Fibroblast of pulmonary artery (primary cell): ENCODE measurements at regions not wholly inside any gene's neighbourhood (a gene's known extent, or its start where the extent isn't known, plus 50 kb on each side); places are given as distances from the start of the nearest gene placed in this dataset.
"Not testable (repeated sequence)": the region's sequence is repeated elsewhere in the genome, so short reads cannot be mapped to it uniquely, and the experiment has no call there.

Experiments
- DNase-seq: peaks from one replicate; pipeline ENCODE4 v3.0.0-alpha.2; 2010; ENCODE audit warnings: low read depth
- H3K4me3 ChIP-seq: replicated peaks from 2 replicates; pipeline ENCODE4 v1.5.1; 2011; ENCODE audit warnings: low read depth, mild to moderate bottlenecking, control low read depth, low read length, moderate library complexity
- TF ChIP-seq, protein P1 (sequence below): IDR thresholded peaks from 2 replicates; pipeline ENCODE4 v1.5.1; 2011; ENCODE audit warnings: mild to moderate bottlenecking, control low read depth, low read length, inconsistent platforms; ENCODE audit errors: missing control alignments

DNA sequence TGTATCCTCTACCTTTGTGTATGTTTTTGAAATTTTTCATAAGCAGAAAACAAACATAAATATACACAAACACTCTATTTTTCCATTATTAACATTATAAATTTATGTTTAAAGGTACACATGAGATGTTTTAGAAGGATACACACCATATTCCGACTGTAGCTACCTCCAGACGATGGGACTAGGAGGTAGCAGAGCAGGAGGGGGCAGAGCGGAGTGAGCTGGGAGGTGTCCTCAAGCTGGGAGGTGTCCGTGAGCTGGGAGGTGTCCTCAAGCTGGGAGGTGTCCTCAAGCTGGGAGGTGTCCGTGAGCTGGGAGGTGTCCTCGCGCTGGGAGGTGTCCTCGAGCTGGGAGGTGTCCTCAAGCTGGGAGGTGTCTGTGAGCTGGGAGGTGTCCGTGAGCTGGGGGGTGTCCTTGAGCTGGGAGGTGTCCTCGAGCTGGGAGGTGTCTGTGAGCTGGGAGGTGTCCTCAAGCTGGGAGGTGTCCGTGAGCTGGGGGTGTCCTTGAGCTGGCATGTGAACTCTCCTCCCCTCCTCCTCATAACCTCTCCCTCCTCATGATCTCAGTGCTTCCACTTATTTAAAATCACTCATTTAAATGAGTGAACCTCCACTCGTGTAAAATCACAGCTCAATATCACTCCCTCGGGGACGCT, 346.9 kb upstream of the SFSWAP start:
- no peak overlapping the region for H3K4me3 ChIP-seq
- TF ChIP-seq, protein P1, sequence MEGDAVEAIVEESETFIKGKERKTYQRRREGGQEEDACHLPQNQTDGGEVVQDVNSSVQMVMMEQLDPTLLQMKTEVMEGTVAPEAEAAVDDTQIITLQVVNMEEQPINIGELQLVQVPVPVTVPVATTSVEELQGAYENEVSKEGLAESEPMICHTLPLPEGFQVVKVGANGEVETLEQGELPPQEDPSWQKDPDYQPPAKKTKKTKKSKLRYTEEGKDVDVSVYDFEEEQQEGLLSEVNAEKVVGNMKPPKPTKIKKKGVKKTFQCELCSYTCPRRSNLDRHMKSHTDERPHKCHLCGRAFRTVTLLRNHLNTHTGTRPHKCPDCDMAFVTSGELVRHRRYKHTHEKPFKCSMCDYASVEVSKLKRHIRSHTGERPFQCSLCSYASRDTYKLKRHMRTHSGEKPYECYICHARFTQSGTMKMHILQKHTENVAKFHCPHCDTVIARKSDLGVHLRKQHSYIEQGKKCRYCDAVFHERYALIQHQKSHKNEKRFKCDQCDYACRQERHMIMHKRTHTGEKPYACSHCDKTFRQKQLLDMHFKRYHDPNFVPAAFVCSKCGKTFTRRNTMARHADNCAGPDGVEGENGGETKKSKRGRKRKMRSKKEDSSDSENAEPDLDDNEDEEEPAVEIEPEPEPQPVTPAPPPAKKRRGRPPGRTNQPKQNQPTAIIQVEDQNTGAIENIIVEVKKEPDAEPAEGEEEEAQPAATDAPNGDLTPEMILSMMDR, result no peak
- no peak for DNase-seq

DNA sequence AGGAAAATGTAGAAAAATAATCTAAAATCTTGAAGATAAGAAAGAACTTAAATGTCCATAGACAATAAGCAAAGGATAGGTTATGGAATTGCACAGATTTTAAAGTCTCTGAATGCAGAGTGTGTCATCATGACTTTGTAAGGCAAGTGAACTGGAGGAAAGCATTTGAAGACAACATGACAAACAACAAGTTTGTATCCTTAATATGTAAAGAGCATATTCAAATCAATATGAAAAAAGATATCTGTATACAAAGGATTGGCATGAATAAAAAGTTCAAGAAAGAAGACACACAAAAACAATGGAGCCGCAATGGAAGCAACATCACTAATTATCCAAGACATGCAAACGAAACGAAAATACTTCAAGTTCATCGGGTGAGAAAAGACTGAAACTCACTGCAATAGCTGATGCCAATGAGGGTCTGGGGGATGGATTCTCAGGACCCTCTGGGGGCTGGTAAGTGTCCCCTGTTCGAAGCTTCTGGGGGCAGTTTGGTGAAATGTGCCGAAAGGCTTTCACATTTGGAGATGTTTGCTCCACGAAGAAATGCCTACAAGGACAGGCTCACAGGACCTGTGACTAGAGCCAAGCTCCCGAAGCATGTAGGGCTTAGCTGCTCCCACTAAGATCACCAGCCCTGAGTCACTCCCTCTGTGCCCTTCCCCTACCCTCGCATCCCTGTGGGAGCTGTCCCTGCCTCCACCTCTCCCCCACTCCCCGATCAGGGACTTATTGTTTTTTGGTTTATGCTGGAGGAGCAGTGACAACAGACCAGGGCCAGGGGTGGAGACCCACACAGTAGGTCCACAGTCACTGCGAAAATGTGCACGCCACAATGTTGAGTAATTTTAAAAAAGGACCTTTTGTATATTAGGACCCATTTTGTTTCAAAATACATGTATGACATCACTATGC, 345.7 kb upstream of the SFSWAP start:
- TF ChIP-seq, protein P1, result no peak
- DNase-seq, result no peak
- H3K4me3 ChIP-seq, result no peak overlapping the region

DNA sequence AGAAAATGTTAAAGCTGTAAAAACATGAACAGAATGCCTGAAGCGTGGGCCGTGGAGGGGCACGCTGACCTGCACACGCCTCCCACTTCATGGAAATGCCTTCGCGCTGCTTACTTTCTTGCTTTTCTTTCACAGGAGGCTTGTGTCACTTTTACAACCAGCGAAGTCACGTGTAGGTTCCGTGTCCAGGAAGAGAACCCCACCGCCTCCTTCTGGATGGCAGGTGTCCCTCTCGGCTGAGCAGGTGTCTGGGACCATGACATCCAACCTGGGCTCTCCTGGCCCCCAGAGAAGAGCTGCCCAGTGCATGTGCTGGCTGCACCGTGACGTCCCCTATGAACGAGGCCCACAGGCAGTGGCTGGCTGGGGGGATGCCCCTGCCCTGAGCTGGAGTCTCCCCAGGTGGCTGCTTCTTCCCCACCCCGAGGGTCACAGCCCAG, 345.0 kb upstream of the SFSWAP start:
- TF ChIP-seq, protein P1, result no peak

DNA sequence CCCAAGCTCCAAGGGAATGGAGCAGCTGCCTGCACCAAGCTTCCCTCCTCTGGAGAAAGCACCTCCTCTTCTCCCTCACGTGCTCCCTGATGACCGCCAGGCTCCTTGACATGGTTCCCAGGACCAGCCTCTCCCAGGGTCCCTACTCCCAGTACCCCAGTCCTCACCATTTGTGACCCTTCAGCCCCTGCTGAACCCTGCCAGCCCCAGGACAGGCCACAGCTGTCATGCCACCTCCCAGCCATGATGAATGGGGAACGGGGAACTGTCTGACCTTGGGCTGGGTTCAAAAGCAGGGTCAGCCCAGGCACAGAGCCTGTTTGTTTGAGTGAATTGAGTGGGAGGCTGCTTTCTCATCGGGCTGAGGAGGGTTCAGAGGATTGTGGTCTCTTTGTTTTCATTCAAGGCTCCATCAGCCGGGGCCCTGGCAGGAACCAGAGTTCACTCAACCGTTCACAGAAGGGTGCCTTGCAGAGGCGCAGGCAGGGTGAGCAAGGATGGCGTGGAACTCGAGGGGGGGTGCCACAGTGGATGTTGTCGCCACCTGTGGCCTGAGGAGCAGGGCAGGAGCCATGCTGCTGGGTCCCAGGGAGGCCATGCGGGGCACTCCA, 344.5 kb upstream of the SFSWAP start:
- TF ChIP-seq, protein P1, result no peak
- H3K4me3 ChIP-seq, result no peak overlapping the region
- no peak for DNase-seq

More for the DNA sequence above, 345.0 kb upstream of the SFSWAP start:
- no peak for DNase-seq
- H3K4me3 ChIP-seq, result no peak overlapping the region

DNA sequence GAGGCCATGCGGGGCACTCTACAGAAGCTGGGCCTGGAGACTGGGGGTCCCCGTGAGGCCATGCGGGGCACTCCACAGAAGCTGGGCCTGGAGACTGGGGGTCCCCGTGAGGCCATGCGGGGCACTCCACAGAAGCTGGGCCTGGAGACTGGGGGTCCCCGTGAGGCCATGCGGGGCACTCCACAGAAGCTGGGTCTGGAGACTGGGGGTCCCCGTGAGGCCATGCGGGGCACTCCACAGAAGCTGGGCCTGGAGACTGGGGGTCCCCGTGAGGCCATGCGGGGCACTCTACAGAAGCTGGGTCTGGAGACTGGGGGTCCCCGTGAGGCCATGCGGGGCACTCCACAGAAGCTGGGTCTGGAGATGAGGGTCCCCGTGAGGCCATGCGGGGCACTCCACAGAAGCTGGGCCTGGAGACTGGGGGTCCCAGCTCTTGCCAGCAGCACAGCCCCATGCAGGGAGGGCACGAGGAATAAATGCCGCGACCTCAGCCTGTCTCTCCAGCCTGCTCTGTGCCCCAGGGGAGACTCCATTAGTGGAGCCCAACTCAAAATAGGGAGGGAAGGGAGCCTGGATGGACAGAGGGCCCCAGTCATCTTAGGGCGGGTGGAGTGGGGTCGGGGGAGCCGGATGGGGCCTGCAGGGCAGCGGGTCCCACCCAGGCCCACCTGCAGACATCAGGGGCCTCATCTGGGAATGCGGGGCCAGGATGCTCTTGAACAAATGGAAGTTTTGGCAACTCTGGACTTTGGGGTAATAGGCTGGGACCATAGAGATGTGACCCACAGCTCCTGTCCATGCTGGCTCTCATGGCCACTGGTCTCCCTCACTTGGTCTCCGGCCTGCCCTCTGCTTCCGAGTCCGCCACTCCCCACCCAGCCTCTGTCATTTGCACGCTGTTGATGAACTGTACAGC, 343.6 kb upstream of the SFSWAP start:
- not testable (repeated sequence) for DNase-seq, H3K4me3 ChIP-seq

DNA sequence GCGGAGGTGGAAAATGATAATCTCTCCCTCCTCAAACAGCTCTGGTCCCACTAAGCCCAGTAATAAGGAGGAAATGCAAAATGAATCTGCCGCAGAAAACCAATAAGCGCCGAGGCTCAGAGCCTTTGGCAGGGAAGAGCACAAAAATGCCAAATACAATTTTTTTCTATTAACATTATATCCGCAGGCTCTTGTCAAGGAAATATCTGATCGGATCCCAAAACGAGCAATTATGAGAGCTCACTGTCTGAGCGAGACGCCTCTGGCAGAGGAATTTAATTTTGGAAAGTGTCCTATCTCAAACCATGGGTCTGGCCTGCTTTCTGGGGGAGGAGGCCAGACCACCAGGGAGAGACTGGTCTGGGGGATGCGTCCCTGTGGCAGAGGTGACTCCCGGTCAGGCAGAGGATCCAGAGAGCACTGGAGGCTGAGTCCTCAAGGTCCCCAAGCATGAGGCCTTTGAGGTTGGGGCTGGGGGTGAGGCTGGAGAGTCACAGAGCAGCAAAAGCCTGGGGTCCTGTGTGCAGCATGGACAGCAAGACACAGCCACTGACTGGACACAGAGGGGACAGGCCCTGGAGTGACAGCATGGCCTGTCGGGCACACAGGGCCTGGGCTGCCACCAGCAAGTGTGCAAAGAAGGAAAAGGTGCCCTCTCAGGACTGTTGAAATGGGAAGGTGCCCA, 342.8 kb upstream of the SFSWAP start:
- no peak for DNase-seq
- H3K4me3 ChIP-seq, result no peak overlapping the region
- TF ChIP-seq, protein P1, result no peak
